BLaER1 (cell line): ENCODE measurements at regions not wholly inside any gene's neighbourhood (a gene's known extent, or its start where the extent isn't known, plus 50 kb on each side); places are given as distances from the start of the nearest gene placed in this dataset.

Experiments used
- H3K27ac ChIP-seq: shearing (Covaris generic); formaldehyde crosslinking; 2 replicates; pipeline ENCODE4 v1.8.1; 2022
- H3K27me3 ChIP-seq: shearing (Covaris generic); formaldehyde crosslinking; 2 replicates; pipeline ENCODE4 v1.8.1; 2022
- H3K36me3 ChIP-seq: shearing (Covaris generic); formaldehyde crosslinking; 2 replicates; pipeline ENCODE4 v1.8.1; 2022
- H3K4me1 ChIP-seq: shearing (Covaris generic); formaldehyde crosslinking; 2 replicates; pipeline ENCODE4 v1.8.1; 2022
- H3K4me2 ChIP-seq: shearing (Covaris generic); formaldehyde crosslinking; 2 replicates; pipeline ENCODE4 v1.8.1; 2022
- H3K4me3 ChIP-seq: shearing (Covaris generic); formaldehyde crosslinking; 2 replicates; pipeline ENCODE4 v1.8.1; 2022
- H3K9ac ChIP-seq: shearing (Covaris generic); formaldehyde crosslinking; 2 replicates; pipeline ENCODE4 v1.8.1; 2022
- H3K9me3 ChIP-seq: shearing (Covaris generic); formaldehyde crosslinking; 2 replicates; pipeline ENCODE4 v1.8.1; 2022
- H4K20me1 ChIP-seq: shearing (Covaris generic); formaldehyde crosslinking; 2 replicates; pipeline ENCODE4 v1.8.1; 2022
- Cebpa-rat ChIP-seq: shearing (Covaris generic); IDR thresholded peaks from 2 replicates; pipeline ENCODE4 v1.8.1; 2022

- no peaks in the 10 kb centered on the region for H4K20me1 ChIP-seq
- H3K4me3 ChIP-seq: no peak overlapping the region
- no peak overlapping the region for H3K4me2 ChIP-seq
- H3K4me1 ChIP-seq: peaks cover 48% of the 10 kb centered on the region
- 0 out of 2 replicates have a peak, but pooled peaks cover 5% of the 10 kb centered on the region for H3K9me3 ChIP-seq
- H3K9ac ChIP-seq: no peak overlapping the region
- H3K27ac ChIP-seq: no peak overlapping the region
- TF ChIP-seq Cebpa-rat: no peak
- no peaks in the 10 kb centered on the region for H3K27me3 ChIP-seq
- no peaks in the 10 kb centered on the region for H3K36me3 ChIP-seq
Observed at GRCh38 chr5:54748527-54748926, 231.0 kb downstream of the SNX18 start.

GRCh38 chr5:54746777-54747398 lies 229.3 kb downstream of the SNX18 start:
- H3K9ac ChIP-seq: no peak overlapping the region
- H3K27ac ChIP-seq: no peak overlapping the region
- no peak overlapping the region for H3K4me3 ChIP-seq
- TF ChIP-seq Cebpa-rat: no peak
- no peaks in the 10 kb centered on the region for H4K20me1 ChIP-seq
- no peak overlapping the region for H3K4me2 ChIP-seq
- 0 out of 2 replicates have a peak, but pooled peaks cover 5% of the 10 kb centered on the region for H3K9me3 ChIP-seq
- H3K27me3 ChIP-seq: no peaks in the 10 kb centered on the region
- H3K36me3 ChIP-seq: no peaks in the 10 kb centered on the region
- H3K4me1 ChIP-seq: peaks cover 43% of the 10 kb centered on the region

GRCh38 chr5:54746346-54746745 lies 228.8 kb downstream of the SNX18 start:
- Histone ChIP-seq H3K9ac (no peak overlapping the region), H3K9me3 (0 out of 2 replicates have a peak, but pooled peaks cover 5% of the 10 kb centered on the region), H4K20me1 (no peaks in the 10 kb centered on the region), H3K4me3 (no peak overlapping the region), H3K27me3 (no peaks in the 10 kb centered on the region), H3K36me3 (no peaks in the 10 kb centered on the region), H3K4me2 (no peak overlapping the region), H3K4me1 (peaks cover 43% of the 10 kb centered on the region), H3K27ac (no peak overlapping the region)
- TF ChIP-seq Cebpa-rat: no peak

- Histone ChIP-seq H3K27me3 (no peaks in the 10 kb centered on the region), H3K4me1 (peaks cover 46% of the 10 kb centered on the region), H3K9ac (no peak overlapping the region), H3K4me3 (no peak overlapping the region), H3K36me3 (no peaks in the 10 kb centered on the region), H4K20me1 (no peaks in the 10 kb centered on the region), H3K27ac (peak overlapping the region; percentile 54), H3K4me2 (peak overlapping the region; percentile 70), H3K9me3 (no peaks in the 10 kb centered on the region)
- TF ChIP-seq Cebpa-rat: no peak
Observed at GRCh38 chr5:54745599-54745998, 228.0 kb downstream of the SNX18 start.

GRCh38 chr5:54743997-54744788 lies 226.6 kb downstream of the SNX18 start:
- Histone ChIP-seq H3K9ac (peak overlapping the region; percentile 55; the same call in 1 of the 2 replicates), H3K36me3 (no peaks in the 10 kb centered on the region), H4K20me1 (no peaks in the 10 kb centered on the region), H3K27me3 (no peaks in the 10 kb centered on the region), H3K4me2 (peak overlapping the region; percentile 70), H3K27ac (peak overlapping the region; percentile 54; the same call in 1 of the 2 replicates), H3K4me3 (no peak overlapping the region), H3K9me3 (no peaks in the 10 kb centered on the region), H3K4me1 (peaks cover 59% of the 10 kb centered on the region)
- no peak for TF ChIP-seq Cebpa-rat

GRCh38 chr5:54743581-54743980 lies 226.0 kb downstream of the SNX18 start:
- Histone ChIP-seq H3K9ac (peak overlapping the region; percentile 55; the same call in 1 of the 2 replicates), H3K4me2 (peak overlapping the region; percentile 70), H3K4me3 (no peak overlapping the region), H3K27me3 (no peaks in the 10 kb centered on the region), H4K20me1 (no peaks in the 10 kb centered on the region), H3K27ac (0 out of 2 replicates have a peak overlapping the region, but pooled peaks have one; percentile 54), H3K9me3 (no peaks in the 10 kb centered on the region), H3K4me1 (peaks cover 60% of the 10 kb centered on the region), H3K36me3 (no peaks in the 10 kb centered on the region)
- TF ChIP-seq Cebpa-rat: no peak

GRCh38 chr5:54742417-54742891 lies 224.9 kb downstream of the SNX18 start:
- no peak overlapping the region for H3K4me2 ChIP-seq
- H3K4me3 ChIP-seq: no peak overlapping the region
- no peak overlapping the region for H3K9ac ChIP-seq
- no peak overlapping the region for H3K27ac ChIP-seq
- no peaks in the 10 kb centered on the region for H3K9me3 ChIP-seq
- H3K4me1 ChIP-seq: peaks cover 68% of the 10 kb centered on the region
- H3K27me3 ChIP-seq: no peaks in the 10 kb centered on the region
- no peak for TF ChIP-seq Cebpa-rat
- no peaks in the 10 kb centered on the region for H3K36me3 ChIP-seq
- no peaks in the 10 kb centered on the region for H4K20me1 ChIP-seq

- TF ChIP-seq Cebpa-rat: no peak
- Histone ChIP-seq H4K20me1 (no peaks in the 10 kb centered on the region), H3K4me1 (peaks cover 68% of the 10 kb centered on the region), H3K27ac (no peak overlapping the region), H3K4me3 (no peak overlapping the region), H3K9ac (no peak overlapping the region), H3K9me3 (no peaks in the 10 kb centered on the region), H3K27me3 (no peaks in the 10 kb centered on the region), H3K36me3 (no peaks in the 10 kb centered on the region), H3K4me2 (no peak overlapping the region)
Observed at GRCh38 chr5:54741711-54742110, 224.2 kb downstream of the SNX18 start.

GRCh38 chr5:54740141-54740540 lies 222.6 kb downstream of the SNX18 start:
- Histone ChIP-seq H3K27me3 (no peaks in the 10 kb centered on the region), H3K9me3 (no peaks in the 10 kb centered on the region), H3K36me3 (no peaks in the 10 kb centered on the region), H3K4me3 (no peak overlapping the region), H3K4me2 (peak overlapping the region; percentile 63), H3K9ac (no peak overlapping the region), H3K27ac (no peak overlapping the region), H3K4me1 (peaks cover 60% of the 10 kb centered on the region), H4K20me1 (no peaks in the 10 kb centered on the region)
- TF ChIP-seq Cebpa-rat: no peak

- no peaks in the 10 kb centered on the region for H3K36me3 ChIP-seq
- no peaks in the 10 kb centered on the region for H3K9me3 ChIP-seq
- no peaks in the 10 kb centered on the region for H3K27me3 ChIP-seq
- H4K20me1 ChIP-seq: no peaks in the 10 kb centered on the region
- TF ChIP-seq Cebpa-rat: no peak
- H3K27ac ChIP-seq: no peak overlapping the region
- no peak overlapping the region for H3K9ac ChIP-seq
- H3K4me3 ChIP-seq: no peak overlapping the region
- H3K4me2 ChIP-seq: 0 out of 2 replicates have a peak overlapping the region, but pooled peaks have one; percentile 63
- peaks cover 52% of the 10 kb centered on the region for H3K4me1 ChIP-seq
Observed at GRCh38 chr5:54739371-54739770, 221.8 kb downstream of the SNX18 start.
